Parathyroid adenoma (tissue), 2 donors: ENCODE measurements at regions not wholly inside any gene's neighbourhood (a gene's known extent, or its start where the extent isn't known, plus 50 kb on each side); places are given as distances from the start of the nearest gene placed in this dataset.
A peak's percentile ranks its signal among the peaks of the same experiment; 100 is the strongest.

Experiments
- H2AFZ ChIP-seq: fragments of 300-600 bp; sonication (generic); one replicate; pipeline ENCODE4 v1.7.0; 2017; ENCODE audit warnings: antibody characterized with exemption, mild to moderate bottlenecking
- H3K27ac ChIP-seq: fragments of 300-600 bp; sonication (generic); one replicate; pipeline ENCODE4 v1.7.0; 2017
- H3K27me3 ChIP-seq: fragments of 300-600 bp; sonication (generic); one replicate; pipeline ENCODE4 v1.7.0; 2017; ENCODE audit warnings: low read length; ENCODE audit not compliant: control insufficient read depth, insufficient read depth
- H3K36me3 ChIP-seq: fragments of 300-600 bp; sonication (generic); one replicate; pipeline ENCODE4 v1.7.0; 2017; ENCODE audit warnings: low read length; ENCODE audit not compliant: control insufficient read depth, insufficient read depth
- H3K4me1 ChIP-seq: fragments of 300-600 bp; sonication (generic); one replicate; pipeline ENCODE4 v1.7.0; 2017; ENCODE audit warnings: control low read depth
- H3K4me2 ChIP-seq: fragments of 300-600 bp; sonication (generic); one replicate; pipeline ENCODE4 v1.7.0; 2017; ENCODE audit warnings: low read length
- H3K4me3 ChIP-seq: fragments of 300-600 bp; sonication (generic); one replicate; pipeline ENCODE4 v1.7.0; 2017; ENCODE audit warnings: low read depth, low read length
- H3K79me2 ChIP-seq: fragments of 300-600 bp; sonication (generic); one replicate; pipeline ENCODE4 v1.7.0; 2017; ENCODE audit warnings: control low read depth
- H3K9ac ChIP-seq: fragments of 300-600 bp; sonication (generic); one replicate; pipeline ENCODE4 v1.7.0; 2017; ENCODE audit warnings: mild to moderate bottlenecking
- H3K9me3 ChIP-seq: fragments of 300-600 bp; sonication (generic); one replicate; pipeline ENCODE4 v1.7.0; 2017; ENCODE audit warnings: low read length; ENCODE audit not compliant: control insufficient read depth
- TF ChIP-seq, protein P1 (sequence below): fragments of 300-600 bp; sonication (generic); IDR thresholded peaks from one replicate; pipeline ENCODE4 v1.7.0; 2017; ENCODE audit warnings: antibody characterized with exemption, mild to moderate bottlenecking
- donor health status: primary hyperparathyroidism.

DNA sequence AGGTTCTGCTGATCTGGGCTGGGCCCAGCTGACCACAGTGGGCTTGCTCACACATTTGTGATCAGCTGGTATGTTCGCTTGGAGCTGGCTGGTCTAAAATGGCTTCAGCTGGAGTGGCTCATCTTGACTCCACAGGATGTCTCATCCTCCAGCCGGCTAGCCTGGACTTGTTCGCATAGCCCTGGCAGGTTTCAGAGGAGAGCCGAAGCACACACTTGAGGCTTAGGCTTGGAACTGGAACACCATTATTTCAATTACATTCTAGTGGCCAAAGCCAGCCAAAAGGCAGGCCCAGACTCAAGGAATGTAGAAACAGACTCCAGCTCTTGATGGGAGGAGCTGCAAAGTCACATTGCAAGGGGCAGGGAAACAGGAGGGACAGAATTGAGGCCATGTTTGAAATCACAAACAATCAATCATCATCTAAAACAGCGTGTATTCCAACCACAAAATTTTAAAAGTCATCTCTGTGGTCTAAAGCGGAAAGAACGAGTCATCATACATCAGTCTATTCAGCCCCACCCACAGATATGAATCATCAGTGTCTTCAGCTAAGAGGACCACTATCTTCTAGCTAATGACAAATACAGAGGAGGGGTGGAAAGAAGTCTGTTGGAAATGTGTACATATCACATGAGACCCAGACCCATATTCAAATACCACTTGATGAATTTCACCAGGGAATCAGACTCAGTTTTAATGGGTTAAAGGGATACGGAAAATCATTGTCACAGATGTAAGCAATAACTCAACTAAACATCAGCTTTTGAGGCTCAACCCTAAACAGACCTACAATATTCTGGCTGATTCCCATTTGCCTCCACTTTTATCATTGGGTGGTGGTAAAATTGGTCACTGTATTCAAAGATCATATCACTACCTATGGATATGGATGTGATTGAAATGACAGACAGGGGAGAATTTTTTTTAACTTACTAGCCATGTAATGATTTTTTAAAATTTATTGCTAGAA is 139.0 kb upstream of the MKLN1 start:
- TF ChIP-seq, protein P1, sequence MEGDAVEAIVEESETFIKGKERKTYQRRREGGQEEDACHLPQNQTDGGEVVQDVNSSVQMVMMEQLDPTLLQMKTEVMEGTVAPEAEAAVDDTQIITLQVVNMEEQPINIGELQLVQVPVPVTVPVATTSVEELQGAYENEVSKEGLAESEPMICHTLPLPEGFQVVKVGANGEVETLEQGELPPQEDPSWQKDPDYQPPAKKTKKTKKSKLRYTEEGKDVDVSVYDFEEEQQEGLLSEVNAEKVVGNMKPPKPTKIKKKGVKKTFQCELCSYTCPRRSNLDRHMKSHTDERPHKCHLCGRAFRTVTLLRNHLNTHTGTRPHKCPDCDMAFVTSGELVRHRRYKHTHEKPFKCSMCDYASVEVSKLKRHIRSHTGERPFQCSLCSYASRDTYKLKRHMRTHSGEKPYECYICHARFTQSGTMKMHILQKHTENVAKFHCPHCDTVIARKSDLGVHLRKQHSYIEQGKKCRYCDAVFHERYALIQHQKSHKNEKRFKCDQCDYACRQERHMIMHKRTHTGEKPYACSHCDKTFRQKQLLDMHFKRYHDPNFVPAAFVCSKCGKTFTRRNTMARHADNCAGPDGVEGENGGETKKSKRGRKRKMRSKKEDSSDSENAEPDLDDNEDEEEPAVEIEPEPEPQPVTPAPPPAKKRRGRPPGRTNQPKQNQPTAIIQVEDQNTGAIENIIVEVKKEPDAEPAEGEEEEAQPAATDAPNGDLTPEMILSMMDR, result no peak
- Histone ChIP-seq H3K79me2 (no peaks in the 10 kb centered on the region), H3K9ac (no peak overlapping the region), H3K9me3 (no peaks in the 10 kb centered on the region), H3K4me1 (peaks cover 8% of the 10 kb centered on the region), H3K4me3 (no peak overlapping the region), H3K36me3 (no peaks in the 10 kb centered on the region), H3K4me2 (no peak overlapping the region), H2AFZ (no peak overlapping the region), H3K27me3 (no peaks in the 10 kb centered on the region), H3K27ac (no peak overlapping the region)

GRCh38 chr7:131189488-131189887 is 138.2 kb upstream of the MKLN1 start:
- peaks cover 13% of the 10 kb centered on the region for H3K4me1 ChIP-seq
- H3K9ac ChIP-seq, result no peak overlapping the region
- H3K27ac ChIP-seq, result no peak overlapping the region

DNA sequence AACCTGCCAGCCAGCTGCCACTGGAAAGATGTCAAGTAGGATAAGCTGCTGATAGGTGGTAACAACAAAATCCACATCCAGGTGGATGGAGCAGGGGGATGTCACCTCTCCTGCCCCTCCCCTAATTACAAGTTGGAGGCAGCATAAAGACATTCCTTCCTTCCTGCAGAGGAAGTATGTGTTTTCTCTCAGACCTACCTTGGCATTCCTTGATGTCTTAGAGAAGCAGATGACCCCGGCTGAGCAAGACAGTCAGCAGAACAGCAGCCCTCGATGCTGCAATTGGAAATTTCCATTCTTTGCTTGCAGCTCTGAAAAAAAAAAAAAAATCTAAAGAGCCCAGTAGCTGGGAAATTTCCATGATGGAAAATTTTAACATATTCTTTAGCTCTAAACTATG is 137.5 kb upstream of the MKLN1 start:
- Histone ChIP-seq H3K9me3 (no peaks in the 10 kb centered on the region), H3K4me2 (peak overlapping the region; percentile 30), H3K27ac (peak overlapping the region; percentile 40), H3K4me1 (peaks cover 17% of the 10 kb centered on the region), H3K9ac (no peak overlapping the region), H3K27me3 (no peaks in the 10 kb centered on the region), H3K36me3 (no peaks in the 10 kb centered on the region), H3K79me2 (no peaks in the 10 kb centered on the region), H2AFZ (peak overlapping the region; percentile 67), H3K4me3 (no peak overlapping the region)
- TF ChIP-seq, protein P1, result no peak

More at GRCh38 chr7:131189488-131189887, 138.2 kb upstream of the MKLN1 start:
- Histone ChIP-seq H3K4me2 (no peak overlapping the region), H3K79me2 (no peaks in the 10 kb centered on the region), H3K27me3 (no peaks in the 10 kb centered on the region), H3K36me3 (no peaks in the 10 kb centered on the region), H2AFZ (no peak overlapping the region), H3K9me3 (no peaks in the 10 kb centered on the region), H3K4me3 (no peak overlapping the region)
- TF ChIP-seq, protein P1, result no peak

- Histone ChIP-seq H3K9me3 (no peaks in the 10 kb centered on the region), H2AFZ (peak overlapping the region; percentile 67), H3K4me2 (no peak overlapping the region), H3K27ac (peak overlapping the region; percentile 40), H3K9ac (no peak overlapping the region), H3K4me1 (peaks cover 17% of the 10 kb centered on the region), H3K36me3 (no peaks in the 10 kb centered on the region), H3K79me2 (no peaks in the 10 kb centered on the region), H3K27me3 (no peaks in the 10 kb centered on the region), H3K4me3 (no peak overlapping the region)
- TF ChIP-seq, protein P1, result no peak
Observed at GRCh38 chr7:131190581-131190980, 137.1 kb upstream of the MKLN1 start.
